ENCODE measurements at regions not wholly inside any gene's neighbourhood (a gene's known extent, or its start where the extent isn't known, plus 50 kb on each side); places are given as distances from the start of the nearest gene placed in this dataset.
"Not testable (repeated sequence)": the region's sequence is repeated elsewhere in the genome, so short reads cannot be mapped to it uniquely, and the experiment has no call there.

- Histone ChIP-seq H2BK12ac (ENCODE audit: low read length) (no peak overlapping the region), H3K27ac (replicated peaks; ENCODE audit: low read length) (no peak overlapping the region), H2AFZ (ENCODE audit: low read length) (no peak overlapping the region), H3K79me1 (ENCODE audit: low read depth, low read length) (no peaks in the 10 kb centered on the region), H2BK120ac (ENCODE audit: low read depth, low read length) (no peak overlapping the region), H4K91ac (ENCODE audit: low read depth, low read length, poor library complexity) (no peak overlapping the region), H3K27me3 (ENCODE audit: control insufficient read depth in 3 of 3, insufficient read depth in 3 of 3, low read depth in 1 of 3, low read length in 3 of 3) (no peaks in the 10 kb centered on the region), H2AK5ac (ENCODE audit: low read depth, low read length) (no peak overlapping the region), H3K14ac (ENCODE audit: low read length) (no peak overlapping the region), H3K4me1 (ENCODE audit: control insufficient read depth in 2 of 2, insufficient read depth in 1 of 2, low read depth in 1 of 2, low read length in 2 of 2) (no peaks in the 10 kb centered on the region), H3K9me3 (replicated peaks in 1 of 2; ENCODE audit: control insufficient read depth in 2 of 2, insufficient read depth in 1 of 2, low read depth in 1 of 2, low read length in 2 of 2) (no peaks in the 10 kb centered on the region), H3K4me3 (ENCODE audit: low read length in 2 of 2) (no peak overlapping the region), H2BK5ac (ENCODE audit: low read length) (no peak overlapping the region), H3K18ac (ENCODE audit: low read length) (no peak overlapping the region), H3K9ac (ENCODE audit: low read depth, low read length, poor library complexity) (no peak overlapping the region), H4K8ac (ENCODE audit: low read depth, low read length) (no peak overlapping the region), H2BK15ac (ENCODE audit: low read length) (no peak overlapping the region), H3K4me2 (ENCODE audit: insufficient read depth, low read length, poor library complexity, severe bottlenecking) (no peak overlapping the region), H3K36me3 (replicated peaks in 1 of 2; ENCODE audit: control insufficient read depth in 2 of 2, insufficient read depth in 2 of 2, low read length in 2 of 2) (no peaks in the 10 kb centered on the region), H3K4ac (ENCODE audit: low read length) (no peak overlapping the region), H3K23ac (ENCODE audit: low read depth, low read length, poor library complexity) (no peak overlapping the region)
- DNase-seq (ENCODE audit: low spot score) = no peak
- WGBS, 2 donors (ENCODE audit: extremely low coverage in 2 of 2, insufficient read length in 2 of 2, insufficient replicate concordance in 1 of 2) = no CpG with 5 or more reads among the region's 1 CpG
Observed at GRCh38 chr12:33771889-33772288, 250.4 kb upstream of the ALG10 start.

- H3K4ac ChIP-seq (ENCODE audit: low read length); H4K91ac ChIP-seq (ENCODE audit: low read depth, low read length, poor library complexity); H3K9ac ChIP-seq (ENCODE audit: low read depth, low read length, poor library complexity); H3K4me2 ChIP-seq (ENCODE audit: insufficient read depth, low read length, poor library complexity, severe bottlenecking); H2AK5ac ChIP-seq (ENCODE audit: low read depth, low read length); H3K4me3 ChIP-seq (ENCODE audit: low read length in 2 of 2); H3K27me3 ChIP-seq (ENCODE audit: control insufficient read depth in 3 of 3, insufficient read depth in 3 of 3, low read depth in 1 of 3, low read length in 3 of 3); H3K36me3 ChIP-seq (replicated peaks in 1 of 2; ENCODE audit: control insufficient read depth in 2 of 2, insufficient read depth in 2 of 2, low read length in 2 of 2); H2BK120ac ChIP-seq (ENCODE audit: low read depth, low read length); H2BK5ac ChIP-seq (ENCODE audit: low read length); H3K18ac ChIP-seq (ENCODE audit: low read length); H3K14ac ChIP-seq (ENCODE audit: low read length); H3K9me3 ChIP-seq (replicated peaks in 1 of 2; ENCODE audit: control insufficient read depth in 2 of 2, insufficient read depth in 1 of 2, low read depth in 1 of 2, low read length in 2 of 2); DNase-seq (ENCODE audit: low spot score); H3K4me1 ChIP-seq (ENCODE audit: control insufficient read depth in 2 of 2, insufficient read depth in 1 of 2, low read depth in 1 of 2, low read length in 2 of 2); H4K8ac ChIP-seq (ENCODE audit: low read depth, low read length); H2BK15ac ChIP-seq (ENCODE audit: low read length); H3K79me1 ChIP-seq (ENCODE audit: low read depth, low read length); H2BK12ac ChIP-seq (ENCODE audit: low read length); H3K27ac ChIP-seq (replicated peaks; ENCODE audit: low read length); H3K23ac ChIP-seq (ENCODE audit: low read depth, low read length, poor library complexity); H2AFZ ChIP-seq (ENCODE audit: low read length): not testable (repeated sequence)
- no CpG with 5 or more reads among the region's 7 CpGs for WGBS, 2 donors (ENCODE audit: extremely low coverage in 2 of 2, insufficient read length in 2 of 2, insufficient replicate concordance in 1 of 2)
Observed at GRCh38 chr12:33773091-33773490, 249.2 kb upstream of the ALG10 start.

DNA sequence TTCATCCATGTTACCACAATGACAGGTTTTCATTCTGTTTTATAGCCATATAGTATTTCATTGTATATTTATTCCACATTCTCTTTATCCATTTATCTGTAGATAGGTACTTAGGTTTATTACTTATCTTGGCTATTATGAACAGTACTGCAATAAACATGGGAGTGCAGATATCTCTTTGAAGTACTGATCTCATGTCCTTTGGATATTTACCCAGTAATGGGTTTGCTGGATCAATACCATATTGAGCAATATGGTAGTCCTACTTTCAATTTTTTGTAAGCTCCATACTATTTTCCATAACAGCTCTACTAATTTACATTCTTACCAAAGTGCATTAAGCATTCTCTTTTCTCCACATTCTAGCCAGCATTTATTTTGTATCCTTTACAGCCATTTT lies 235.8 kb upstream of the ALG10 start:
- Histone ChIP-seq H2BK12ac (ENCODE audit: low read length) (no peak overlapping the region), H3K4me1 (ENCODE audit: control insufficient read depth in 2 of 2, insufficient read depth in 1 of 2, low read depth in 1 of 2, low read length in 2 of 2) (no peaks in the 10 kb centered on the region), H2BK15ac (ENCODE audit: low read length) (no peak overlapping the region), H4K8ac (ENCODE audit: low read depth, low read length) (no peak overlapping the region), H3K4me2 (ENCODE audit: insufficient read depth, low read length, poor library complexity, severe bottlenecking) (no peak overlapping the region), H2AFZ (ENCODE audit: low read length) (no peak overlapping the region), H3K23ac (ENCODE audit: low read depth, low read length, poor library complexity) (no peak overlapping the region), H3K79me1 (ENCODE audit: low read depth, low read length) (no peaks in the 10 kb centered on the region), H3K9ac (ENCODE audit: low read depth, low read length, poor library complexity) (no peak overlapping the region), H2BK120ac (ENCODE audit: low read depth, low read length) (no peak overlapping the region), H3K18ac (ENCODE audit: low read length) (no peak overlapping the region), H3K9me3 (replicated peaks in 1 of 2; ENCODE audit: control insufficient read depth in 2 of 2, insufficient read depth in 1 of 2, low read depth in 1 of 2, low read length in 2 of 2) (no peaks in the 10 kb centered on the region), H3K4me3 (ENCODE audit: low read length in 2 of 2) (no peak overlapping the region), H3K27ac (replicated peaks; ENCODE audit: low read length) (no peak overlapping the region), H4K91ac (ENCODE audit: low read depth, low read length, poor library complexity) (no peak overlapping the region), H3K14ac (ENCODE audit: low read length) (no peak overlapping the region), H3K4ac (ENCODE audit: low read length) (no peak overlapping the region), H3K36me3 (replicated peaks in 1 of 2; ENCODE audit: control insufficient read depth in 2 of 2, insufficient read depth in 2 of 2, low read length in 2 of 2) (no peaks in the 10 kb centered on the region), H2BK5ac (ENCODE audit: low read length) (no peak overlapping the region), H3K27me3 (ENCODE audit: control insufficient read depth in 3 of 3, insufficient read depth in 3 of 3, low read depth in 1 of 3, low read length in 3 of 3) (no peaks in the 10 kb centered on the region), H2AK5ac (ENCODE audit: low read depth, low read length) (no peak overlapping the region)
- DNase-seq (ENCODE audit: low spot score) = no peak

GRCh38 chr12:33794954-33795353 lies 227.3 kb upstream of the ALG10 start:
- Histone ChIP-seq H3K14ac (ENCODE audit: low read length) (no peak overlapping the region), H3K4me1 (ENCODE audit: control insufficient read depth in 2 of 2, insufficient read depth in 1 of 2, low read depth in 1 of 2, low read length in 2 of 2) (no peaks in the 10 kb centered on the region), H3K27me3 (ENCODE audit: control insufficient read depth in 3 of 3, insufficient read depth in 3 of 3, low read depth in 1 of 3, low read length in 3 of 3) (no peaks in the 10 kb centered on the region), H4K91ac (ENCODE audit: low read depth, low read length, poor library complexity) (no peak overlapping the region), H3K9me3 (replicated peaks in 1 of 2; ENCODE audit: control insufficient read depth in 2 of 2, insufficient read depth in 1 of 2, low read depth in 1 of 2, low read length in 2 of 2) (no peaks in the 10 kb centered on the region), H4K8ac (ENCODE audit: low read depth, low read length) (no peak overlapping the region), H2BK5ac (ENCODE audit: low read length) (no peak overlapping the region), H3K23ac (ENCODE audit: low read depth, low read length, poor library complexity) (no peak overlapping the region), H3K4me3 (ENCODE audit: low read length in 2 of 2) (no peak overlapping the region), H3K18ac (ENCODE audit: low read length) (no peak overlapping the region), H2BK120ac (ENCODE audit: low read depth, low read length) (no peak overlapping the region), H2AFZ (ENCODE audit: low read length) (no peak overlapping the region), H2AK5ac (ENCODE audit: low read depth, low read length) (no peak overlapping the region), H3K27ac (replicated peaks; ENCODE audit: low read length) (no peak overlapping the region), H2BK12ac (ENCODE audit: low read length) (no peak overlapping the region), H3K4ac (ENCODE audit: low read length) (no peak overlapping the region), H3K4me2 (ENCODE audit: insufficient read depth, low read length, poor library complexity, severe bottlenecking) (no peak overlapping the region), H3K36me3 (replicated peaks in 1 of 2; ENCODE audit: control insufficient read depth in 2 of 2, insufficient read depth in 2 of 2, low read length in 2 of 2) (no peaks in the 10 kb centered on the region), H3K79me1 (ENCODE audit: low read depth, low read length) (no peaks in the 10 kb centered on the region), H2BK15ac (ENCODE audit: low read length) (no peak overlapping the region), H3K9ac (ENCODE audit: low read depth, low read length, poor library complexity) (no peak overlapping the region)
- no peak for DNase-seq (ENCODE audit: low spot score)

All from neuronal stem cell (in vitro differentiated cells).